Suprapubic skin (tissue), 4 donors: ENCODE measurements at regions not wholly inside any gene's neighbourhood (a gene's known extent, or its start where the extent isn't known, plus 50 kb on each side); places are given as distances from the start of the nearest gene placed in this dataset.

Experiments used
- CTCF ChIP-seq, 2 donors: fragments of 200-600 bp in 1 of 2; fragments of 450-650 bp in 1 of 2; sonication (generic) in 1 of 2; IDR thresholded peaks; one replicate each; pipeline ENCODE4 v1.5.1; 2016 to 2019; ENCODE audit warnings: antibody characterized with exemption in 2 of 2, mild to moderate bottlenecking in 1 of 2, moderate library complexity in 1 of 2
- POLR2A ChIP-seq, 2 donors: fragments of 450-650 bp; IDR thresholded peaks; one replicate each; pipeline ENCODE4 v1.6.1; 2017; ENCODE audit warnings: antibody characterized with exemption in 2 of 2, mild to moderate bottlenecking in 2 of 2, moderate library complexity in 2 of 2
- POLR2AphosphoS5 ChIP-seq, 3 donors: sonication (generic); formaldehyde crosslinking; IDR thresholded peaks; one replicate each; pipeline ENCODE4 v1.6.1; 2017; ENCODE audit warnings: antibody characterized with exemption in 3 of 3

- no peak for TF ChIP-seq POLR2AphosphoS5 (IDR thresholded peaks at IDR 0.05)
- no peak for TF ChIP-seq CTCF (IDR thresholded peaks at IDR 0.05)
- no peak for TF ChIP-seq POLR2A (IDR thresholded peaks at IDR 0.05)
These were observed 285.8 kb downstream of the ISL1 start for GRCh38 chr5:51669095-51669494.
